HCT116 (cell line): ENCODE measurements at regions not wholly inside any gene's neighbourhood (a gene's known extent, or its start where the extent isn't known, plus 50 kb on each side); places are given as distances from the start of the nearest gene placed in this dataset.

ENCODE experiments used
- EZH2 ChIP-seq: fragments of 200-600 bp; sonication (generic); IDR thresholded peaks from 2 replicates; pipeline ENCODE4 v1.6.1; 2017; ENCODE audit warnings: antibody characterized with exemption, mixed run types
- POLR2A ChIP-seq: IDR thresholded peaks from 2 replicates; pipeline ENCODE4 v1.7.0; 2011; ENCODE audit warnings: borderline replicate concordance; ENCODE audit not compliant: insufficient read depth, insufficient read length; ENCODE audit errors: extremely low read depth
- POLR2AphosphoS5 ChIP-seq: IDR thresholded peaks from 2 replicates; pipeline ENCODE4 v1.6.1; 2011; ENCODE audit warnings: mild to moderate bottlenecking, low read depth, low read length, moderate library complexity
- TCF7L2 ChIP-seq: IDR thresholded peaks from 2 replicates; pipeline ENCODE4 v1.7.0; 2011; ENCODE audit warnings: borderline replicate concordance, inconsistent platforms; ENCODE audit not compliant: insufficient read depth, insufficient read length; ENCODE audit errors: extremely low read depth
- TF ChIP-seq, protein P1 (sequence below), 3 experiments: fragments of 200-600 bp in 1 of 3; sonication (generic) in 1 of 3; IDR thresholded peaks in 2 of 3; conservative IDR thresholded peaks in 1 of 3; 2 replicates each; pipeline ENCODE4 v1.5.1; 2012 to 2017; ENCODE audit warnings: low read depth in 2 of 3, low read length in 2 of 3, antibody characterized with exemption in 1 of 3, borderline replicate concordance in 1 of 3, control low read depth in 1 of 3, mild to moderate bottlenecking in 1 of 3, mixed read lengths in 1 of 3, mixed run types in 1 of 3, moderate library complexity in 1 of 3; ENCODE audit not compliant: insufficient read depth in 1 of 3
- TF ChIP-seq, protein P2 (sequence below): IDR thresholded peaks from 2 replicates; pipeline ENCODE4 v1.6.1; 2012; ENCODE audit warnings: low read depth

DNA sequence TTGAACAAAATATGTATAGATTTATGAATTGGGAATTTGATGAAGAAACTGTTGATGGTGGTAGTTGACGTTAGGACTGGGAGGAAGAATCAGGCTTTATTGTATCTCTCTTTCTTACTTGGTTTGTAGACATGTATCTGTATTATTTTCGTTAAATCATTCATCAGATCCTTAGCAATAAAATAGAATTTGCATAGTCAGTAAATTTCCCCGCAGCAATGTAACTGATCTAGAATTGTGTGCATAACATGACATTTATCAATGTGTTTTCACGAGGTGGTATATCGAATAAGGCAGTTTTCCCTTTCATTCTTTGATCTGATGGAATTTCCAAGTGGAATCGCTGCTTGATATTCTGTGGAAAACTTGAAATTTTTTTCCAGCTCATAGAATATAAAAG is 308.8 kb downstream of the SPRY1 start:
- TF ChIP-seq, protein P1, sequence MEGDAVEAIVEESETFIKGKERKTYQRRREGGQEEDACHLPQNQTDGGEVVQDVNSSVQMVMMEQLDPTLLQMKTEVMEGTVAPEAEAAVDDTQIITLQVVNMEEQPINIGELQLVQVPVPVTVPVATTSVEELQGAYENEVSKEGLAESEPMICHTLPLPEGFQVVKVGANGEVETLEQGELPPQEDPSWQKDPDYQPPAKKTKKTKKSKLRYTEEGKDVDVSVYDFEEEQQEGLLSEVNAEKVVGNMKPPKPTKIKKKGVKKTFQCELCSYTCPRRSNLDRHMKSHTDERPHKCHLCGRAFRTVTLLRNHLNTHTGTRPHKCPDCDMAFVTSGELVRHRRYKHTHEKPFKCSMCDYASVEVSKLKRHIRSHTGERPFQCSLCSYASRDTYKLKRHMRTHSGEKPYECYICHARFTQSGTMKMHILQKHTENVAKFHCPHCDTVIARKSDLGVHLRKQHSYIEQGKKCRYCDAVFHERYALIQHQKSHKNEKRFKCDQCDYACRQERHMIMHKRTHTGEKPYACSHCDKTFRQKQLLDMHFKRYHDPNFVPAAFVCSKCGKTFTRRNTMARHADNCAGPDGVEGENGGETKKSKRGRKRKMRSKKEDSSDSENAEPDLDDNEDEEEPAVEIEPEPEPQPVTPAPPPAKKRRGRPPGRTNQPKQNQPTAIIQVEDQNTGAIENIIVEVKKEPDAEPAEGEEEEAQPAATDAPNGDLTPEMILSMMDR (IDR thresholded peaks at IDR 0.05 in 2 of 3, conservative IDR thresholded peaks at IDR 0.05 in 1 of 3; ENCODE audit: borderline replicate concordance in 1 of 3, insufficient read depth in 1 of 3, low read depth in 2 of 3, low read length in 2 of 3): no peak
- TF ChIP-seq POLR2A (no peak), EZH2 (no peak), POLR2AphosphoS5 (no peak), TCF7L2 (no peak)
- TF ChIP-seq, protein P2, sequence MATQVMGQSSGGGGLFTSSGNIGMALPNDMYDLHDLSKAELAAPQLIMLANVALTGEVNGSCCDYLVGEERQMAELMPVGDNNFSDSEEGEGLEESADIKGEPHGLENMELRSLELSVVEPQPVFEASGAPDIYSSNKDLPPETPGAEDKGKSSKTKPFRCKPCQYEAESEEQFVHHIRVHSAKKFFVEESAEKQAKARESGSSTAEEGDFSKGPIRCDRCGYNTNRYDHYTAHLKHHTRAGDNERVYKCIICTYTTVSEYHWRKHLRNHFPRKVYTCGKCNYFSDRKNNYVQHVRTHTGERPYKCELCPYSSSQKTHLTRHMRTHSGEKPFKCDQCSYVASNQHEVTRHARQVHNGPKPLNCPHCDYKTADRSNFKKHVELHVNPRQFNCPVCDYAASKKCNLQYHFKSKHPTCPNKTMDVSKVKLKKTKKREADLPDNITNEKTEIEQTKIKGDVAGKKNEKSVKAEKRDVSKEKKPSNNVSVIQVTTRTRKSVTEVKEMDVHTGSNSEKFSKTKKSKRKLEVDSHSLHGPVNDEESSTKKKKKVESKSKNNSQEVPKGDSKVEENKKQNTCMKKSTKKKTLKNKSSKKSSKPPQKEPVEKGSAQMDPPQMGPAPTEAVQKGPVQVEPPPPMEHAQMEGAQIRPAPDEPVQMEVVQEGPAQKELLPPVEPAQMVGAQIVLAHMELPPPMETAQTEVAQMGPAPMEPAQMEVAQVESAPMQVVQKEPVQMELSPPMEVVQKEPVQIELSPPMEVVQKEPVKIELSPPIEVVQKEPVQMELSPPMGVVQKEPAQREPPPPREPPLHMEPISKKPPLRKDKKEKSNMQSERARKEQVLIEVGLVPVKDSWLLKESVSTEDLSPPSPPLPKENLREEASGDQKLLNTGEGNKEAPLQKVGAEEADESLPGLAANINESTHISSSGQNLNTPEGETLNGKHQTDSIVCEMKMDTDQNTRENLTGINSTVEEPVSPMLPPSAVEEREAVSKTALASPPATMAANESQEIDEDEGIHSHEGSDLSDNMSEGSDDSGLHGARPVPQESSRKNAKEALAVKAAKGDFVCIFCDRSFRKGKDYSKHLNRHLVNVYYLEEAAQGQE: no peak
